ENCODE measurements at regions not wholly inside any gene's neighbourhood (a gene's known extent, or its start where the extent isn't known, plus 50 kb on each side); places are given as distances from the start of the nearest gene placed in this dataset.

DNA sequence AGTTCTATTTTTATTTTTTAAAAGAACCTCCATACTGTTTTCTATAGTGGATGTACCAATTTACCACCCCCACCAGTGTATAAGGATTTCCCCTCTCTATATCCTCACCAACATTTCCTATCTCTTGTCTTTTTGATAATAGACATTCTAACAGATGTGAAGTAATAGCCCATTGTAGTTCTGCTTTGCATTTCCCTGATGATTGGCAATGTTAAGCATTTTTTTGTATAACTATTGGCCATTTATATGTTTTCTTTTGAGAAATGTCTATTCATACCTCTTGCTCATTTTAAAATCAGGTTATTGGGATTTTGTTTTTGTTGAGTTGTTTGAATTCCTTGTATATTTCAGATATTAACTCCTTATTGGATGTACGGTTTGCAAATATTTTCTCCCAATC is 251.1 kb upstream of the HTR2C start:
- WGBS (ENCODE audit: extremely low coverage, insufficient coverage, low lambda C conversion rate): no CpG with 5 or more reads among the region's 1 CpG
- H2BK15ac ChIP-seq (replicated peaks; ENCODE audit: low read depth): no peak overlapping the region
- no peaks in the 10 kb centered on the region for H3K4me1 ChIP-seq (ENCODE audit: control insufficient read depth, low read depth, low read length)
- no peak overlapping the region for H3K23ac ChIP-seq (ENCODE audit: low read length)
- no peak overlapping the region for H4K5ac ChIP-seq (ENCODE audit: low read length)
- H4K8ac ChIP-seq (ENCODE audit: low read depth, low read length): no peak overlapping the region
- no peaks in the 10 kb centered on the region for H3K79me1 ChIP-seq (ENCODE audit: low read length)
- no peaks in the 10 kb centered on the region for H3K36me3 ChIP-seq (ENCODE audit: control insufficient read depth, insufficient read depth, low read length)
- no peak overlapping the region for H3K27ac ChIP-seq (ENCODE audit: low read depth, low read length)
- DNase-seq: no peak
- H3K27me3 ChIP-seq (ENCODE audit: insufficient read depth, low read length, poor library complexity): no peaks in the 10 kb centered on the region
- H3K56ac ChIP-seq (ENCODE audit: low read length): no peak overlapping the region
- no peak overlapping the region for H2BK120ac ChIP-seq (ENCODE audit: low read depth, low read length)
- no peak overlapping the region for H2AK5ac ChIP-seq (ENCODE audit: low read length)
- no peak overlapping the region for H3K4me3 ChIP-seq (ENCODE audit: low read length)
- no peak overlapping the region for H3K4me2 ChIP-seq (ENCODE audit: low read length)
- no peak overlapping the region for H3K18ac ChIP-seq (ENCODE audit: low read length)
- H3K9ac ChIP-seq (ENCODE audit: low read length): no peak overlapping the region
- no peak overlapping the region for H2BK5ac ChIP-seq (ENCODE audit: low read length)
- no peaks in the 10 kb centered on the region for H3K79me2 ChIP-seq (ENCODE audit: control insufficient read depth, insufficient read depth, low read length)
- H3K4ac ChIP-seq (ENCODE audit: low read depth, low read length): no peak overlapping the region

DNA sequence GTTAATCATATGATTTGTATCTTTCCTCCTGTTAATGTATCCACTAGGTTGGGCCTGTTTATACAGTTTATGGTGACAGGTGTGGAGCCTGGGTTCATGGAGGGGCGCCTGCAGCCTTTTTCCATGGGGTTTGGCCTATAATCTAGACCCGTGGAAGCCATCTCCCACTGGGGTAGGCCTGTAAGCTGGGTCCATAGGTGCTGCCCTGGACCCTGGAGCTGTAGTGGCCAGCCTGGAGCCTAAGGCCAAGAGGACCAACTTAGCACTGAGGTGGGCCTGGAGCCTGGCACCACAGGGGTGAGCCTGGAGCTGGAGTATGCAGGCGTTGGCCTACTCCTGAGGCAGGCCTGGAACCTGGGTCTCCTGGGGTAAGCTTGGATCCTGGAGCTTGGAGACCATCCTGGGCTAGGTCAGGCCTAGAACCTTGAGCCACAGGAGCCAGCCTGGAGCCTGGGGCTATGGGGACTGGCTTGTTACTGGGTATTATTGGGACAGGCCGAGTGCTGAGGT is 249.4 kb upstream of the HTR2C start:
- no peaks in the 10 kb centered on the region for H3K79me1 ChIP-seq (ENCODE audit: low read length)
- H3K23ac ChIP-seq (ENCODE audit: low read length): no peak overlapping the region
- no peaks in the 10 kb centered on the region for H3K79me2 ChIP-seq (ENCODE audit: control insufficient read depth, insufficient read depth, low read length)
- no peaks in the 10 kb centered on the region for H3K4me1 ChIP-seq (ENCODE audit: control insufficient read depth, low read depth, low read length)
- no peak overlapping the region for H4K5ac ChIP-seq (ENCODE audit: low read length)
- H3K36me3 ChIP-seq (ENCODE audit: control insufficient read depth, insufficient read depth, low read length): no peaks in the 10 kb centered on the region
- H2BK5ac ChIP-seq (ENCODE audit: low read length): no peak overlapping the region
- H3K4ac ChIP-seq (ENCODE audit: low read depth, low read length): no peak overlapping the region
- H2BK15ac ChIP-seq (replicated peaks; ENCODE audit: low read depth): no peak overlapping the region
- H3K4me2 ChIP-seq (ENCODE audit: low read length): no peak overlapping the region
- no peak overlapping the region for H3K4me3 ChIP-seq (ENCODE audit: low read length)
- no peak for DNase-seq
- no peak overlapping the region for H2AK5ac ChIP-seq (ENCODE audit: low read length)
- H4K8ac ChIP-seq (ENCODE audit: low read depth, low read length): no peak overlapping the region
- H3K18ac ChIP-seq (ENCODE audit: low read length): no peak overlapping the region
- no peak overlapping the region for H3K27ac ChIP-seq (ENCODE audit: low read depth, low read length)
- no peak overlapping the region for H3K9ac ChIP-seq (ENCODE audit: low read length)
- no peak overlapping the region for H3K56ac ChIP-seq (ENCODE audit: low read length)
- no CpG with 5 or more reads among the region's 4 CpGs for WGBS (ENCODE audit: extremely low coverage, insufficient coverage, low lambda C conversion rate)
- H2BK120ac ChIP-seq (ENCODE audit: low read depth, low read length): no peak overlapping the region
- H3K27me3 ChIP-seq (ENCODE audit: insufficient read depth, low read length, poor library complexity): no peaks in the 10 kb centered on the region

DNA sequence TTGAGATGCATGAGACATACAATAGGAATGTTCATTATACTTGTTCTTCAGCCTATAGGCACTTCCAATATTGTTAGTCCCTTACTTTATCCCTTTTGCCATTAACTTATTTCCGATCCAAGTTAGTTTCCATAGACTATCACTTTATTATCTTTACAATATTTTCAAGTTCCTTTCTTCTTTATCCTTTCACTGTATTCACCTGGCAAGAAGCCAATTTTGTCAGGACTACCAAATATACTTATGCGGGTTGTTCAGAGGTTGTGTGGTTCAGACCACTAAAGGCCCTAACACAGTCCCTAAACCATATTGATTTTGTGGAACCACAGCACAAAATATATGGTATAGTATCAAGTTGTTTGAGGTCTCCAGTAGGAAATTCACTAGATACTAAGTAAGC is 245.0 kb upstream of the HTR2C start:
- Histone ChIP-seq H3K4me2 (ENCODE audit: low read length) (no peak overlapping the region), H3K9ac (ENCODE audit: low read length) (no peak overlapping the region), H3K23ac (ENCODE audit: low read length) (no peak overlapping the region), H3K79me2 (ENCODE audit: control insufficient read depth, insufficient read depth, low read length) (no peaks in the 10 kb centered on the region), H3K36me3 (ENCODE audit: control insufficient read depth, insufficient read depth, low read length) (no peaks in the 10 kb centered on the region), H2BK15ac (replicated peaks; ENCODE audit: low read depth) (no peak overlapping the region), H3K27me3 (ENCODE audit: insufficient read depth, low read length, poor library complexity) (no peaks in the 10 kb centered on the region), H2BK5ac (ENCODE audit: low read length) (no peak overlapping the region), H3K27ac (ENCODE audit: low read depth, low read length) (no peak overlapping the region), H2BK120ac (ENCODE audit: low read depth, low read length) (no peak overlapping the region), H4K5ac (ENCODE audit: low read length) (no peak overlapping the region), H2AK5ac (ENCODE audit: low read length) (no peak overlapping the region), H3K4me3 (ENCODE audit: low read length) (no peak overlapping the region), H3K4me1 (ENCODE audit: control insufficient read depth, low read depth, low read length) (no peaks in the 10 kb centered on the region), H3K18ac (ENCODE audit: low read length) (no peak overlapping the region), H3K56ac (ENCODE audit: low read length) (no peak overlapping the region), H3K79me1 (ENCODE audit: low read length) (no peaks in the 10 kb centered on the region), H3K4ac (ENCODE audit: low read depth, low read length) (no peak overlapping the region), H4K8ac (ENCODE audit: low read depth, low read length) (no peak overlapping the region)
- WGBS (ENCODE audit: extremely low coverage, insufficient coverage, low lambda C conversion rate): no CpG with 5 or more reads among the region's 2 CpGs
- DNase-seq: no peak

DNA sequence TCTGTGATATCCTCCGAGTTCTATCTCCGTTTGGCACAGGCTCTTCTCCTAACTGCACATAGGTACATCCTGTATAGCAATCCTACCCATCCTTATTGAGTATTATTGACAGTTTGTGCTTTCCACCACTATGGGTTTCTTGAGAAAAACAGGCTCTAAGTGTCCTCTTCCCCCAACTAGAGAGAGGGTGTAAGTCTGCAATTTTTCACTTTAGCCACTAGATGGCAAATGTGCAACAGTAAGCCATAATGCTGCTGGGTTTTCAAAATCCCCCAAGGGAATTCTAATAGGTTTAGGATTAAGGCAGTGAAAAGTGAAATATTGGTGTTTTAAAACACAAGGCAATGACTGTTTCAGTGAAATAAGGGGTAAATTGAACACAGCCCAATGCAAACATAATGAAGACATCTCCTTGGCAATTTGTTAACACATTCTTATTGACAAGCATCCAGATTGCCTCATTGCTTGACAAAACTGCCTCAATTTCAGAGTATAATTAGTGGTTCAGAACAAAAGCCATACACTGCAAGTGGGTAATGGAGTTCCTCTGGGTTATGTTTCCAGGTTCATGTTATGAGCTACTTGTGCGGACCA is 239.0 kb upstream of the HTR2C start:
- no peak overlapping the region for H3K27ac ChIP-seq (ENCODE audit: low read depth, low read length)
- no peak overlapping the region for H3K4me2 ChIP-seq (ENCODE audit: low read length)
- no peak overlapping the region for H2BK120ac ChIP-seq (ENCODE audit: low read depth, low read length)
- no peak overlapping the region for H3K4me3 ChIP-seq (ENCODE audit: low read length)
- no peaks in the 10 kb centered on the region for H3K4me1 ChIP-seq (ENCODE audit: control insufficient read depth, low read depth, low read length)
- no peaks in the 10 kb centered on the region for H3K36me3 ChIP-seq (ENCODE audit: control insufficient read depth, insufficient read depth, low read length)
- H3K4ac ChIP-seq (ENCODE audit: low read depth, low read length): no peak overlapping the region
- no peak overlapping the region for H3K18ac ChIP-seq (ENCODE audit: low read length)
- no peaks in the 10 kb centered on the region for H3K79me1 ChIP-seq (ENCODE audit: low read length)
- no peak overlapping the region for H3K23ac ChIP-seq (ENCODE audit: low read length)
- no peak overlapping the region for H3K9ac ChIP-seq (ENCODE audit: low read length)
- H3K79me2 ChIP-seq (ENCODE audit: control insufficient read depth, insufficient read depth, low read length): no peaks in the 10 kb centered on the region
- H2BK15ac ChIP-seq (replicated peaks; ENCODE audit: low read depth): no peak overlapping the region
- H4K8ac ChIP-seq (ENCODE audit: low read depth, low read length): no peak overlapping the region
- no peak overlapping the region for H3K56ac ChIP-seq (ENCODE audit: low read length)
- no peak overlapping the region for H2AK5ac ChIP-seq (ENCODE audit: low read length)
- WGBS (ENCODE audit: extremely low coverage, insufficient coverage, low lambda C conversion rate): no CpG with 5 or more reads among the region's 3 CpGs
- peak; percentile 65 for DNase-seq
- no peaks in the 10 kb centered on the region for H3K27me3 ChIP-seq (ENCODE audit: insufficient read depth, low read length, poor library complexity)
- no peak overlapping the region for H4K5ac ChIP-seq (ENCODE audit: low read length)
- no peak overlapping the region for H2BK5ac ChIP-seq (ENCODE audit: low read length)

DNA sequence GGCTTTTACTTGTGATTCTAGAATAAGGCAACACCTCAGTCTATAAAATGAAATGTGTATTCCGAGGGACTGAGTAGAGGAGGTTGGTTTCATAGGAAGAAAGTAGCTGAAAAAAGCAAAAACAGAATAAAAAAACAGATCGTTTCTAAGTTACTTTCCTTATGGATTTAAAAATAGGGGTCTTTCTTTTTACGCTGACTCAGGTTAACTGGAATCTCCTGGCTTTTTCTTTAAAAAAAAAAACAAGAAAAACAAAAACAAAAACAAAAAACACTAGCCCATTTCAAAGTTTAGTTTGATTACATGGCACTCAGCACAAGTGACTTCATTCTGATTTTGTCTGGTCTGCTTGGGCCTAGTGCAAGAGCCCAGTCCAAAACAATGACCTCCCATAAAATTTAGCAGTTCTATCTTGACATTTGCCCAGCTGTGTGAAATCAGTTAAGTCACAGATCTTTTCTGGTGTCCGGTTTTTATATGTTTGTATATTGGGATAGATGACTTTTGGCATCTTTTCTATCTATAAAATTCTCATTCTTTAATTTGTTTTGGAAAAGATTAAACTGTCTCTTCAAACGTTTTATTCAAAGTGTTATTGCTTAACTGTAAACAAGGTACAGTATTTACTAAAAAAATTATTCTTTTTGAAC is 222.7 kb upstream of the HTR2C start:
- Histone ChIP-seq H3K9ac (ENCODE audit: low read length) (no peak overlapping the region), H3K4me1 (ENCODE audit: control insufficient read depth, low read depth, low read length) (no peaks in the 10 kb centered on the region), H4K8ac (ENCODE audit: low read depth, low read length) (no peak overlapping the region), H3K27me3 (ENCODE audit: insufficient read depth, low read length, poor library complexity) (no peaks in the 10 kb centered on the region), H3K23ac (ENCODE audit: low read length) (no peak overlapping the region), H3K36me3 (ENCODE audit: control insufficient read depth, insufficient read depth, low read length) (no peaks in the 10 kb centered on the region), H2BK120ac (ENCODE audit: low read depth, low read length) (no peak overlapping the region), H3K27ac (ENCODE audit: low read depth, low read length) (no peak overlapping the region), H3K79me1 (ENCODE audit: low read length) (no peaks in the 10 kb centered on the region), H4K5ac (ENCODE audit: low read length) (no peak overlapping the region), H2BK15ac (replicated peaks; ENCODE audit: low read depth) (no peak overlapping the region), H2AK5ac (ENCODE audit: low read length) (no peak overlapping the region), H3K18ac (ENCODE audit: low read length) (no peak overlapping the region), H3K79me2 (ENCODE audit: control insufficient read depth, insufficient read depth, low read length) (no peaks in the 10 kb centered on the region), H3K4ac (ENCODE audit: low read depth, low read length) (no peak overlapping the region), H3K4me3 (ENCODE audit: low read length) (no peak overlapping the region), H3K4me2 (ENCODE audit: low read length) (no peak overlapping the region), H3K56ac (ENCODE audit: low read length) (no peak overlapping the region), H2BK5ac (ENCODE audit: low read length) (no peak overlapping the region)
- DNase-seq: no peak
- WGBS (ENCODE audit: extremely low coverage, insufficient coverage, low lambda C conversion rate): no CpG with 5 or more reads among the region's 5 CpGs

DNA sequence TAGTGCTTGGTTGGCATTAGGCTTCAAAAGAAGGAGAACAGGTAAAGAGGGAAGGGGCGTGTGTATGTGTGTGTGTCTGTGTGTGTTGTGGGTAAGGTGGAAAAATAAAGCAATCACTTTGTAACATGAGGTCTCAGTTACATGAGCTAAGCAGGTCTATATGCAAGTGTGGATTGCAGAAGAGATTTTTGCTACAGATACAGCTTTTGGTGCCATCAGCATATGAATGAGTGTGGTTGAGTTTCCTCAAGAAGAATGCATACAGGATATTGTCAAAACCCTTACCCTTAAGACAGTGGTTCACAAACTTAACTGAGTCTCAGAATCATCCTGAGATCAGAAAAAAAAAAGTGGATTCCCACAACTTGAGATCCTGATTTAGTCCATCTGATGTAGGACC is 220.5 kb upstream of the HTR2C start:
- Histone ChIP-seq H4K5ac (ENCODE audit: low read length) (no peak overlapping the region), H3K4me1 (ENCODE audit: control insufficient read depth, low read depth, low read length) (no peaks in the 10 kb centered on the region), H3K4me3 (ENCODE audit: low read length) (no peak overlapping the region), H3K36me3 (ENCODE audit: control insufficient read depth, insufficient read depth, low read length) (no peaks in the 10 kb centered on the region), H3K18ac (ENCODE audit: low read length) (no peak overlapping the region), H3K56ac (ENCODE audit: low read length) (no peak overlapping the region), H2AK5ac (ENCODE audit: low read length) (no peak overlapping the region), H3K27ac (ENCODE audit: low read depth, low read length) (no peak overlapping the region), H3K23ac (ENCODE audit: low read length) (no peak overlapping the region), H3K9ac (ENCODE audit: low read length) (no peak overlapping the region), H3K27me3 (ENCODE audit: insufficient read depth, low read length, poor library complexity) (no peaks in the 10 kb centered on the region), H2BK15ac (replicated peaks; ENCODE audit: low read depth) (no peak overlapping the region), H2BK120ac (ENCODE audit: low read depth, low read length) (no peak overlapping the region), H3K4ac (ENCODE audit: low read depth, low read length) (no peak overlapping the region), H4K8ac (ENCODE audit: low read depth, low read length) (no peak overlapping the region), H3K4me2 (ENCODE audit: low read length) (no peak overlapping the region), H3K79me1 (ENCODE audit: low read length) (no peaks in the 10 kb centered on the region), H3K79me2 (ENCODE audit: control insufficient read depth, insufficient read depth, low read length) (no peaks in the 10 kb centered on the region), H2BK5ac (ENCODE audit: low read length) (no peak overlapping the region)
- WGBS (ENCODE audit: extremely low coverage, insufficient coverage, low lambda C conversion rate): no CpG with 5 or more reads among the region's 1 CpG
- peak; percentile 73 for DNase-seq

Measured in mesendoderm (in vitro differentiated cells).